ENCODE measurements at regions not wholly inside any gene's neighbourhood (a gene's known extent, or its start where the extent isn't known, plus 50 kb on each side); places are given as distances from the start of the nearest gene placed in this dataset.

GRCh38 chr16:51287121-51287755 is 136.2 kb upstream of the SALL1 start:
- ChIA-PET POLR2A (no interaction called here), CTCF (ENCODE audit: low intra/inter-chr PET ratio, low total read pairs) (no interaction called here)
- Histone ChIP-seq H3K4me1 (ENCODE audit: insufficient read depth, low read length) (no peaks in the 10 kb centered on the region), H3K9me3 (ENCODE audit: low read length) (no peaks in the 10 kb centered on the region), H3K9ac (ENCODE audit: insufficient read depth, low read depth, low read length) (no peak overlapping the region), H4K20me1 (ENCODE audit: insufficient read depth, low read length) (no peaks in the 10 kb centered on the region), H3K4me2 (ENCODE audit: low read depth, low read length) (no peak overlapping the region), H3K4me3 (replicated peaks in 1 of 3; ENCODE audit: insufficient read depth in 1 of 3, low read depth in 2 of 3, low read length in 3 of 3) (no peak overlapping the region), H3K79me2 (ENCODE audit: insufficient read depth, low read length) (no peaks in the 10 kb centered on the region), H3K27ac (ENCODE audit: extremely low read length, insufficient read depth, low read length) (no peak overlapping the region), H2AFZ (ENCODE audit: low read length) (no peak overlapping the region), H3K27me3 (ENCODE audit: control insufficient read depth in 1 of 2, insufficient read depth in 2 of 2, low read length in 2 of 2) (no peaks in the 10 kb centered on the region; a peak in 1 of 5 replicates), H3K36me3 (replicated peaks in 1 of 2; ENCODE audit: control insufficient read depth in 1 of 2, insufficient read depth in 2 of 2, low read length in 2 of 2) (no peaks in the 10 kb centered on the region)
- FAIRE-seq, result no peak
- intact Hi-C loops (cut with micrococcal nuclease; ENCODE audit: unreplicated experiment), result no loop called here
- no peak for DNase-seq (ENCODE audit: low spot score)
- no peak for ATAC-seq
- no TSS peak for BruUV-seq (replicated peaks)
- in situ Hi-C loops (cut with HindIII; ENCODE audit: extremely low pct_ligation_motif_present, low pct_unique_long_range_greater_than_20kb), result no loop called here
- WGBS (ENCODE audit: low lambda C conversion rate), result 54% methylated on average over 14 of the region's 14 CpGs
- TF ChIP-seq NCOA2 (CRISPR knock-in tag; IDR thresholded peaks at IDR 0.05) (no peak), HNRNPK (IDR thresholded peaks at IDR 0.05; ENCODE audit: low read depth, low read length, poor library complexity, severe bottlenecking) (no peak), FOXP1 (IDR thresholded peaks at IDR 0.05) (no peak), FOXP1 (CRISPR knock-in tag; IDR thresholded peaks at IDR 0.05) (no peak), SYNCRIP (IDR thresholded peaks at IDR 0.05; ENCODE audit: insufficient read depth, low read depth, low read length) (no peak), ZNF232 (CRISPR knock-in tag; IDR thresholded peaks at IDR 0.05; ENCODE audit: borderline replicate concordance) (no peak), ZBTB14 (CRISPR knock-in tag; IDR thresholded peaks at IDR 0.05) (no peak), ATF7 (IDR thresholded peaks at IDR 0.05) (no peak), ATF7 (CRISPR knock-in tag; IDR thresholded peaks at IDR 0.05) (no peak), TIGD3 (CRISPR knock-in tag; IDR thresholded peaks at IDR 0.05; ENCODE audit: borderline replicate concordance) (no peak), ZNF546 (CRISPR knock-in tag; conservative IDR thresholded peaks at IDR 0.05) (no peak)
- TF ChIP-seq, protein P1, sequence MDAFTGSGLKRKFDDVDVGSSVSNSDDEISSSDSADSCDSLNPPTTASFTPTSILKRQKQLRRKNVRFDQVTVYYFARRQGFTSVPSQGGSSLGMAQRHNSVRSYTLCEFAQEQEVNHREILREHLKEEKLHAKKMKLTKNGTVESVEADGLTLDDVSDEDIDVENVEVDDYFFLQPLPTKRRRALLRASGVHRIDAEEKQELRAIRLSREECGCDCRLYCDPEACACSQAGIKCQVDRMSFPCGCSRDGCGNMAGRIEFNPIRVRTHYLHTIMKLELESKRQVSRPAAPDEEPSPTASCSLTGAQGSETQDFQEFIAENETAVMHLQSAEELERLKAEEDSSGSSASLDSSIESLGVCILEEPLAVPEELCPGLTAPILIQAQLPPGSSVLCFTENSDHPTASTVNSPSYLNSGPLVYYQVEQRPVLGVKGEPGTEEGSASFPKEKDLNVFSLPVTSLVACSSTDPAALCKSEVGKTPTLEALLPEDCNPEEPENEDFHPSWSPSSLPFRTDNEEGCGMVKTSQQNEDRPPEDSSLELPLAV (CRISPR knock-in tag; conservative IDR thresholded peaks at IDR 0.05; ENCODE audit: low read depth), result no peak
- TF ChIP-seq, protein P2, sequence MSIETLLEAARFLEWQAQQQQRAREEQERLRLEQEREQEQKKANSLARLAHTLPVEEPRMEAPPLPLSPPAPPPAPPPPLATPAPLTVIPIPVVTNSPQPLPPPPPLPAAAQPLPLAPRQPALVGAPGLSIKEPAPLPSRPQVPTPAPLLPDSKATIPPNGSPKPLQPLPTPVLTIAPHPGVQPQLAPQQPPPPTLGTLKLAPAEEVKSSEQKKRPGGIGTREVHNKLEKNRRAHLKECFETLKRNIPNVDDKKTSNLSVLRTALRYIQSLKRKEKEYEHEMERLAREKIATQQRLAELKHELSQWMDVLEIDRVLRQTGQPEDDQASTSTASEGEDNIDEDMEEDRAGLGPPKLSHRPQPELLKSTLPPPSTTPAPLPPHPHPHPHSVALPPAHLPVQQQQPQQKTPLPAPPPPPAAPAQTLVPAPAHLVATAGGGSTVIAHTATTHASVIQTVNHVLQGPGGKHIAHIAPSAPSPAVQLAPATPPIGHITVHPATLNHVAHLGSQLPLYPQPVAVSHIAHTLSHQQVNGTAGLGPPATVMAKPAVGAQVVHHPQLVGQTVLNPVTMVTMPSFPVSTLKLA (IDR thresholded peaks at IDR 0.05), result no peak
- TF ChIP-seq, protein P3, sequence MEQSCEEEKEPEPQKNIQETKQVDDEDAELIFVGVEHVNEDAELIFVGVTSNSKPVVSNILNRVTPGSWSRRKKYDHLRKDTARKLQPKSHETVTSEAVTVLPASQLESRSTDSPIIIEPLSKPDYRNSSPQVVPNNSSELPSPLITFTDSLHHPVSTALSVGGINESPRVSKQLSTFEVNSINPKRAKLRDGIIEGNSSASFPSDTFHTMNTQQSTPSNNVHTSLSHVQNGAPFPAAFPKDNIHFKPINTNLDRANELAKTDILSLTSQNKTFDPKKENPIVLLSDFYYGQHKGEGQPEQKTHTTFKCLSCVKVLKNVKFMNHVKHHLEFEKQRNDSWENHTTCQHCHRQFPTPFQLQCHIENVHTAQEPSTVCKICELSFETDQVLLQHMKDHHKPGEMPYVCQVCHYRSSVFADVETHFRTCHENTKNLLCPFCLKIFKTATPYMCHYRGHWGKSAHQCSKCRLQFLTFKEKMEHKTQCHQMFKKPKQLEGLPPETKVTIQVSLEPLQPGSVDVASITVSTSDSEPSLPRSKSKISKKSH (CRISPR knock-in tag; IDR thresholded peaks at IDR 0.05; ENCODE audit: borderline replicate concordance), result no peak
- TF ChIP-seq, protein P4, sequence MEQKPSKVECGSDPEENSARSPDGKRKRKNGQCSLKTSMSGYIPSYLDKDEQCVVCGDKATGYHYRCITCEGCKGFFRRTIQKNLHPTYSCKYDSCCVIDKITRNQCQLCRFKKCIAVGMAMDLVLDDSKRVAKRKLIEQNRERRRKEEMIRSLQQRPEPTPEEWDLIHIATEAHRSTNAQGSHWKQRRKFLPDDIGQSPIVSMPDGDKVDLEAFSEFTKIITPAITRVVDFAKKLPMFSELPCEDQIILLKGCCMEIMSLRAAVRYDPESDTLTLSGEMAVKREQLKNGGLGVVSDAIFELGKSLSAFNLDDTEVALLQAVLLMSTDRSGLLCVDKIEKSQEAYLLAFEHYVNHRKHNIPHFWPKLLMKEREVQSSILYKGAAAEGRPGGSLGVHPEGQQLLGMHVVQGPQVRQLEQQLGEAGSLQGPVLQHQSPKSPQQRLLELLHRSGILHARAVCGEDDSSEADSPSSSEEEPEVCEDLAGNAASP (CRISPR knock-in tag; IDR thresholded peaks at IDR 0.05; ENCODE audit: borderline replicate concordance), result no peak
